Fibroblast of lung (primary cell): ENCODE measurements at regions not wholly inside any gene's neighbourhood (a gene's known extent, or its start where the extent isn't known, plus 50 kb on each side); places are given as distances from the start of the nearest gene placed in this dataset.
A peak's percentile ranks its signal among the peaks of the same experiment; 100 is the strongest.

Experiments used
- DNase-seq, 2 donors: peaks; one replicate each; pipeline versions ENCODE4 v3.0.0 to v3.0.0-alpha.2; 2010; ENCODE audit warnings: low read depth in 2 of 2
- H2AFZ ChIP-seq: 2 replicates; pipeline ENCODE4 v1.5.1; 2012; ENCODE audit warnings: low read length, control low read depth, inconsistent platforms
- H3K27ac ChIP-seq: 2 replicates; pipeline ENCODE4 v1.5.1; 2011; ENCODE audit warnings: low read length, control low read depth; ENCODE audit not compliant: insufficient read depth
- H3K27me3 ChIP-seq: 2 replicates; pipeline ENCODE4 v1.5.1; 2011; ENCODE audit warnings: mild to moderate bottlenecking, low read length; ENCODE audit not compliant: control insufficient read depth, insufficient read depth
- H3K36me3 ChIP-seq: 2 replicates; pipeline ENCODE4 v1.5.1; 2011; ENCODE audit warnings: low read length; ENCODE audit not compliant: control insufficient read depth, insufficient read depth
- H3K4me1 ChIP-seq: 2 replicates; pipeline ENCODE4 v1.5.1; 2011; ENCODE audit warnings: low read length; ENCODE audit not compliant: control insufficient read depth, insufficient read depth; ENCODE audit errors: extremely low read depth
- H3K4me2 ChIP-seq: 2 replicates; pipeline ENCODE4 v1.5.1; 2011; ENCODE audit warnings: low read length, control low read depth; ENCODE audit not compliant: insufficient read depth; ENCODE audit errors: extremely low read depth
- H3K4me3 ChIP-seq, 4 experiments: fragments of 200-600 bp in 1 of 4; sonication (generic) in 1 of 4; replicated peaks in 1 of 4; 2 replicates each; pipeline ENCODE4 v1.5.1; 2011 to 2016; ENCODE audit warnings: low read length in 4 of 4, low read depth in 3 of 4, mild to moderate bottlenecking in 3 of 4, control low read depth in 2 of 4, inconsistent platforms in 1 of 4, mixed read lengths in 1 of 4; ENCODE audit not compliant: insufficient read depth in 1 of 4; ENCODE audit errors: control extremely low read depth in 1 of 4
- H3K79me2 ChIP-seq: 2 replicates; pipeline ENCODE4 v1.5.1; 2012; ENCODE audit warnings: mild to moderate bottlenecking, low read length, inconsistent platforms; ENCODE audit not compliant: control insufficient read depth, insufficient read depth
- H3K9ac ChIP-seq: 2 replicates; pipeline ENCODE4 v1.5.1; 2011; ENCODE audit warnings: mild to moderate bottlenecking, low read length, control low read depth; ENCODE audit not compliant: insufficient read depth
- H3K9me3 ChIP-seq: 2 replicates; pipeline ENCODE4 v1.5.1; 2012; ENCODE audit warnings: low read depth, low read length; ENCODE audit not compliant: control insufficient read depth, insufficient read depth
- H4K20me1 ChIP-seq: 2 replicates; pipeline ENCODE4 v1.5.1; 2011; ENCODE audit warnings: low read length; ENCODE audit not compliant: control insufficient read depth, insufficient read depth; ENCODE audit errors: extremely low read depth
- EZH2 ChIP-seq: IDR thresholded peaks from 2 replicates; pipeline ENCODE4 v1.5.1; 2012; ENCODE audit warnings: low read length, control low read depth, mild to moderate bottlenecking; ENCODE audit errors: missing control alignments
- TF ChIP-seq, protein P1 (sequence below), 2 donors: IDR thresholded peaks in 1 of 2; conservative IDR thresholded peaks in 1 of 2; 1 replicate in 1 of 2; 2 replicates in 1 of 2; pipeline ENCODE4 v1.5.1; 2011 to 2012; ENCODE audit warnings: low read length in 2 of 2, control low read depth in 1 of 2, inconsistent platforms in 1 of 2, low read depth in 1 of 2, mild to moderate bottlenecking in 1 of 2

GRCh38 chr2:45131587-45131986, 122.3 kb upstream of the SIX2 start:
- DNase-seq: peak; percentile 26 to 93
- no peak for TF ChIP-seq EZH2
- TF ChIP-seq, protein P1, sequence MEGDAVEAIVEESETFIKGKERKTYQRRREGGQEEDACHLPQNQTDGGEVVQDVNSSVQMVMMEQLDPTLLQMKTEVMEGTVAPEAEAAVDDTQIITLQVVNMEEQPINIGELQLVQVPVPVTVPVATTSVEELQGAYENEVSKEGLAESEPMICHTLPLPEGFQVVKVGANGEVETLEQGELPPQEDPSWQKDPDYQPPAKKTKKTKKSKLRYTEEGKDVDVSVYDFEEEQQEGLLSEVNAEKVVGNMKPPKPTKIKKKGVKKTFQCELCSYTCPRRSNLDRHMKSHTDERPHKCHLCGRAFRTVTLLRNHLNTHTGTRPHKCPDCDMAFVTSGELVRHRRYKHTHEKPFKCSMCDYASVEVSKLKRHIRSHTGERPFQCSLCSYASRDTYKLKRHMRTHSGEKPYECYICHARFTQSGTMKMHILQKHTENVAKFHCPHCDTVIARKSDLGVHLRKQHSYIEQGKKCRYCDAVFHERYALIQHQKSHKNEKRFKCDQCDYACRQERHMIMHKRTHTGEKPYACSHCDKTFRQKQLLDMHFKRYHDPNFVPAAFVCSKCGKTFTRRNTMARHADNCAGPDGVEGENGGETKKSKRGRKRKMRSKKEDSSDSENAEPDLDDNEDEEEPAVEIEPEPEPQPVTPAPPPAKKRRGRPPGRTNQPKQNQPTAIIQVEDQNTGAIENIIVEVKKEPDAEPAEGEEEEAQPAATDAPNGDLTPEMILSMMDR (conservative IDR thresholded peaks at IDR 0.05 in 1 of 2, IDR thresholded peaks at IDR 0.05 in 1 of 2; ENCODE audit: low read depth in 1 of 2, low read length in 2 of 2): no peak
- Histone ChIP-seq H3K4me2 (no peak overlapping the region), H3K9me3 (no peaks in the 10 kb centered on the region), H3K27me3 (peaks cover 7% of the 10 kb centered on the region), H2AFZ (no peak overlapping the region), H3K9ac (no peak overlapping the region), H4K20me1 (no peaks in the 10 kb centered on the region), H3K4me3 (no peak overlapping the region), H3K4me1 (peaks cover 5% of the 10 kb centered on the region), H3K79me2 (no peaks in the 10 kb centered on the region), H3K27ac (no peak overlapping the region), H3K36me3 (no peaks in the 10 kb centered on the region)

DNA sequence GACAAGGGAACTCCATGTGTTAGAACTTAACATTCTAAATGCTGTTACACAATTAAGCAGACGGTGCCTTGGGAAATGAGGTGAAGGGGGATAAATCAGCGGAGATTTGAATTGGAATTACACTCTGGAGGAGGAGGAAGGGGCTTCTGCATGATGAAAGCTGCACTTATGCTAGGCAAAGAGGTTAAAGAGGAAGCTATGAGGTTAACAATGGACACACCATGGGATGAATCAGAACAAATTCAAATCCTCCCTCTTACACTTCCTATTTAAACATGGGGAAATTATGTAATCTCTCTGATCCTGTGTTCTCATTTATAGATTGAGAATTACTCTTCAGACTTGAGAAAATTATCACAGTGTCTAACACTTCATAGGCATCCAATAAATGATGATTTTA, 121.5 kb upstream of the SIX2 start:
- Histone ChIP-seq H4K20me1 (no peaks in the 10 kb centered on the region), H2AFZ (no peak overlapping the region), H3K9ac (no peak overlapping the region), H3K4me1 (peaks cover 5% of the 10 kb centered on the region), H3K9me3 (no peaks in the 10 kb centered on the region), H3K4me3 (no peak overlapping the region), H3K79me2 (no peaks in the 10 kb centered on the region), H3K27ac (no peak overlapping the region), H3K4me2 (no peak overlapping the region), H3K36me3 (no peaks in the 10 kb centered on the region), H3K27me3 (peaks cover 4% of the 10 kb centered on the region)
- no peak for DNase-seq
- TF ChIP-seq, protein P1 (conservative IDR thresholded peaks at IDR 0.05 in 1 of 2, IDR thresholded peaks at IDR 0.05 in 1 of 2; ENCODE audit: low read depth in 1 of 2, low read length in 2 of 2): no peak
- TF ChIP-seq EZH2: no peak

DNA sequence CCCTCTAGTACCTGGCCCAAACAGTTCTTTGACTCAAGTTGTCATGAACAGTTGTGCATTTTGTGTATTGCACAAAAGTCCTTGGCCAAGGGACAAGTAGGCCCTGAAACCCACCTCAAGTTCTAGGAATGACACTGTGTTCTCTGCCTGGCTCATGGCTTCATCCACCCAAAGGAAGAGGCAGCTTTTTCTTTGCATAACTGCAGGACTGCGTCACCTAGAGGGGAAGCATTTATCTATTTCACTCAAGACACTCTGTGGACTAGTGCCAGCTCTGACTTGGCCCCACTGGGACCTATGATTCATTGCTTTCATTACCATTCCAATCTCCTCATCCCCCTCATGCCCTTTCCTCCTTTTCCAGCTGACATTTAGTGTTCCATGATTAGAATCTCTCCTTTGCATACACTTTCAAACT, 119.3 kb upstream of the SIX2 start:
- no peak for TF ChIP-seq EZH2
- TF ChIP-seq, protein P1 (conservative IDR thresholded peaks at IDR 0.05 in 1 of 2, IDR thresholded peaks at IDR 0.05 in 1 of 2; ENCODE audit: low read depth in 1 of 2, low read length in 2 of 2): no peak
- Histone ChIP-seq H3K27ac (no peak overlapping the region), H4K20me1 (no peaks in the 10 kb centered on the region)

More for the DNA sequence above, 119.3 kb upstream of the SIX2 start:
- no peak overlapping the region for H2AFZ ChIP-seq
- H3K9me3 ChIP-seq: no peaks in the 10 kb centered on the region
- DNase-seq: peak; percentile 94 to 97
- no peak overlapping the region for H3K4me3 ChIP-seq
- H3K9ac ChIP-seq: no peak overlapping the region
- peaks cover 5% of the 10 kb centered on the region for H3K4me1 ChIP-seq
- no peaks in the 10 kb centered on the region for H3K79me2 ChIP-seq
- no peaks in the 10 kb centered on the region for H3K27me3 ChIP-seq
- peak overlapping the region; percentile 4 for H3K4me2 ChIP-seq
- H3K36me3 ChIP-seq: no peaks in the 10 kb centered on the region
